CD14-positive monocyte (primary cell): ENCODE measurements at regions not wholly inside any gene's neighbourhood (a gene's known extent, or its start where the extent isn't known, plus 50 kb on each side); places are given as distances from the start of the nearest gene placed in this dataset.

Source experiments
- DNase-seq, 3 donors: peaks; one replicate each; pipeline ENCODE4 v3.0.0-alpha.2; 2011 to 2022
- H2AFZ ChIP-seq: 2 replicates; pipeline ENCODE4 v1.6.0; 2012; ENCODE audit warnings: mild to moderate bottlenecking, low read depth, low read length, inconsistent platforms; ENCODE audit not compliant: insufficient read depth, poor library complexity, severe bottlenecking
- H3K27ac ChIP-seq, 2 donors: 1 replicate in 1 of 2; 2 replicates in 1 of 2; pipeline ENCODE4 v1.5.1; 2012 to 2013; ENCODE audit warnings: low read length in 2 of 2, control low read depth in 1 of 2, inconsistent platforms in 1 of 2, low read depth in 1 of 2, mild to moderate bottlenecking in 1 of 2
- H3K27me3 ChIP-seq, 2 donors: one replicate each; pipeline versions ENCODE4 v1.6.0 to v1.6.1; 2011 to 2013; ENCODE audit warnings: low read length in 2 of 2; ENCODE audit not compliant: control insufficient read depth in 2 of 2, insufficient read depth in 2 of 2
- H3K36me3 ChIP-seq, 2 donors: replicated peaks in 1 of 2; 1 replicate in 1 of 2; 2 replicates in 1 of 2; pipeline versions ENCODE4 v1.5.1 to v1.6.1; 2012 to 2013; ENCODE audit warnings: low read length in 2 of 2, control low read depth in 1 of 2, inconsistent platforms in 1 of 2, mild to moderate bottlenecking in 1 of 2; ENCODE audit not compliant: insufficient read depth in 2 of 2, control insufficient read depth in 1 of 2
- H3K4me1 ChIP-seq, 2 donors: 1 replicate in 1 of 2; 2 replicates in 1 of 2; pipeline versions ENCODE4 v1.5.1 to v1.6.1; 2012 to 2013; ENCODE audit warnings: low read length in 2 of 2, control low read depth in 1 of 2, inconsistent platforms in 1 of 2, mild to moderate bottlenecking in 1 of 2, moderate library complexity in 1 of 2; ENCODE audit not compliant: insufficient read depth in 2 of 2, control insufficient read depth in 1 of 2
- H3K4me2 ChIP-seq: replicated peaks from 2 replicates; pipeline ENCODE3; 2012; ENCODE audit warnings: low read length, moderate library complexity, mild to moderate bottlenecking; ENCODE audit not compliant: poor library complexity, severe bottlenecking; ENCODE audit errors: extremely low read depth
- H3K4me3 ChIP-seq, 3 experiments: fragments of 200-600 bp in 1 of 3; sonication (generic) in 1 of 3; replicated peaks in 1 of 3; 1 replicate in 2 of 3; 2 replicates in 1 of 3; pipeline ENCODE4 v1.5.1; 2011 to 2013; ENCODE audit warnings: low read length in 3 of 3, mild to moderate bottlenecking in 3 of 3, control low read depth in 2 of 3, low read depth in 2 of 3, inconsistent platforms in 1 of 3, moderate library complexity in 1 of 3
- H3K79me2 ChIP-seq: 2 replicates; pipeline ENCODE4 v1.6.0; 2012; ENCODE audit warnings: mild to moderate bottlenecking, control low read depth, inconsistent platforms, low read length, moderate library complexity; ENCODE audit not compliant: insufficient read depth
- H3K9ac ChIP-seq: 2 replicates; pipeline ENCODE4 v1.6.0; 2017; ENCODE audit warnings: low read length, mild to moderate bottlenecking; ENCODE audit not compliant: insufficient read depth, poor library complexity, severe bottlenecking
- H3K9me3 ChIP-seq, 2 donors: replicated peaks in 1 of 2; 1 replicate in 1 of 2; 2 replicates in 1 of 2; pipeline versions ENCODE4 v1.5.1 to v1.6.1; 2012 to 2013; ENCODE audit warnings: low read length in 2 of 2, control low read depth in 1 of 2; ENCODE audit not compliant: control insufficient read depth in 1 of 2, insufficient read depth in 1 of 2
- H4K20me1 ChIP-seq: 2 replicates; pipeline ENCODE4 v1.6.0; 2012; ENCODE audit warnings: mild to moderate bottlenecking, low read length, control low read depth, moderate library complexity; ENCODE audit not compliant: insufficient read depth
- H3K27ac Mint-ChIP-seq, 7 donors: one replicate each; pipeline ENCODE4 v1.8.0; 2020; ENCODE audit warnings: mild to moderate bottlenecking in 7 of 7, mixed read lengths in 7 of 7, moderate library complexity in 6 of 7, inconsistent platforms in 2 of 7
- H3K27me3 Mint-ChIP-seq, 3 donors: one replicate each; pipeline ENCODE4 v1.8.0; 2021 to 2022; ENCODE audit warnings: low read depth in 3 of 3, mild to moderate bottlenecking in 3 of 3, mixed read lengths in 3 of 3, moderate library complexity in 3 of 3, inconsistent platforms in 1 of 3
- H3K36me3 Mint-ChIP-seq, 2 donors: one replicate each; pipeline ENCODE4 v1.8.0; 2020; ENCODE audit warnings: mixed read lengths in 2 of 2, inconsistent platforms in 1 of 2, mild to moderate bottlenecking in 1 of 2
- H3K4me1 Mint-ChIP-seq: one replicate; pipeline ENCODE4 v1.8.0; 2020; ENCODE audit warnings: mild to moderate bottlenecking, mixed read lengths
- H3K4me3 Mint-ChIP-seq, 2 donors: one replicate each; pipeline ENCODE4 v1.8.0; 2020; ENCODE audit warnings: mild to moderate bottlenecking in 2 of 2, mixed read lengths in 2 of 2, moderate library complexity in 1 of 2
- H3K9me3 Mint-ChIP-seq, 7 donors: one replicate each; pipeline ENCODE4 v1.8.0; 2020 to 2022; ENCODE audit warnings: mixed read lengths in 7 of 7, mild to moderate bottlenecking in 6 of 7, moderate library complexity in 6 of 7, inconsistent platforms in 2 of 7
- CTCF ChIP-seq: fragments of 200-600 bp; IDR thresholded peaks from one replicate; pipeline ENCODE4 v1.8.0; 2022; ENCODE audit warnings: antibody characterized with exemption, mild to moderate bottlenecking
- WGBS: methylation state at CpG from one replicate; pipeline ENCODE4 v1.1.5; 2013; ENCODE audit warnings: missing lambda C conversion rate; ENCODE audit not compliant: insufficient coverage; 5-methylcytosine and 5-hydroxymethylcytosine counted together
- intact Hi-C, 2 donors: fragments of 100-400 bp; cut with micrococcal nuclease; formaldehyde crosslinking; loops; one replicate each; pipeline versions ENCODE4 v1.15.0 to v1.15.1; 2023

- H3K27ac Mint-ChIP-seq = no peak overlapping the region
- no peaks in the 10 kb centered on the region for H3K36me3 Mint-ChIP-seq
- DNase-seq = no peak
- no peaks in the 10 kb centered on the region for H3K27me3 ChIP-seq
- H3K4me1 Mint-ChIP-seq = no peaks in the 10 kb centered on the region
- TF ChIP-seq CTCF = no peak
- no peaks in the 10 kb centered on the region for H3K27me3 Mint-ChIP-seq
- intact Hi-C loops = no loop called here
- no peaks in the 10 kb centered on the region for H3K36me3 ChIP-seq
- peaks cover 0 to 6% of the 10 kb centered on the region in 2 donors for H3K9me3 ChIP-seq
- no peak overlapping the region for H3K27ac ChIP-seq
- no peak overlapping the region for H3K4me2 ChIP-seq
- no peaks in the 10 kb centered on the region for H4K20me1 ChIP-seq
- no peaks in the 10 kb centered on the region for H3K79me2 ChIP-seq
- no peak overlapping the region for H2AFZ ChIP-seq
- no peak overlapping the region for H3K4me3 Mint-ChIP-seq
- no peak overlapping the region for H3K4me3 ChIP-seq
- no peaks in the 10 kb centered on the region for H3K4me1 ChIP-seq
- WGBS = no CpG with 5 or more reads among the region's 5 CpGs
- H3K9ac ChIP-seq = no peak overlapping the region
- peaks cover 0 to 11% (median under 1%) of the 10 kb centered on the region in 7 donors for H3K9me3 Mint-ChIP-seq
Measured at GRCh38 chr2:200077210-200077650, 121.8 kb downstream of the MAIP1 start.

GRCh38 chr2:200077838-200078237 is 122.5 kb downstream of the MAIP1 start:
- intact Hi-C loops = no loop called here
- H3K27me3 Mint-ChIP-seq = no peaks in the 10 kb centered on the region
- no peak overlapping the region for H2AFZ ChIP-seq
- no peak overlapping the region for H3K27ac ChIP-seq
- DNase-seq = no peak
- no peaks in the 10 kb centered on the region for H3K4me1 ChIP-seq
- H3K79me2 ChIP-seq = no peaks in the 10 kb centered on the region
- H3K9ac ChIP-seq = no peak overlapping the region
- H3K36me3 ChIP-seq = no peaks in the 10 kb centered on the region
- H3K4me2 ChIP-seq = no peak overlapping the region
- no peak overlapping the region for H3K4me3 Mint-ChIP-seq
- H3K27ac Mint-ChIP-seq = no peak overlapping the region
- no peaks in the 10 kb centered on the region for H4K20me1 ChIP-seq
- no peak overlapping the region for H3K4me3 ChIP-seq
- 100% methylated on average over 3 of the region's 3 CpGs for WGBS
- no peak for TF ChIP-seq CTCF
- no peaks in the 10 kb centered on the region for H3K36me3 Mint-ChIP-seq
- no peaks in the 10 kb centered on the region for H3K27me3 ChIP-seq
- no peaks in the 10 kb centered on the region for H3K4me1 Mint-ChIP-seq
- peaks cover 0 to 8% (median 0%) of the 10 kb centered on the region in 7 donors for H3K9me3 Mint-ChIP-seq
- H3K9me3 ChIP-seq = no peaks in the 10 kb centered on the region
